Panc1 (cell line): ENCODE measurements at regions not wholly inside any gene's neighbourhood (a gene's known extent, or its start where the extent isn't known, plus 50 kb on each side); places are given as distances from the start of the nearest gene placed in this dataset.

Experiments used
- SIN3A ChIP-seq: IDR thresholded peaks from 2 replicates; pipeline ENCODE4 v1.6.1; 2012; ENCODE audit warnings: low read depth, mild to moderate bottlenecking, low read length, moderate library complexity, borderline replicate concordance; ENCODE audit not compliant: insufficient read depth
- TF ChIP-seq, protein P1 (sequence below): fragments of 450-650 bp; IDR thresholded peaks from 2 replicates; pipeline ENCODE4 v1.5.1; 2017; ENCODE audit warnings: mild to moderate bottlenecking
- TF ChIP-seq, protein P2 (sequence below), 2 experiments: IDR thresholded peaks; 2 replicates each; pipeline ENCODE4 v1.6.1; 2011 to 2012; ENCODE audit warnings: low read depth in 2 of 2, control low read depth in 1 of 2, low read length in 1 of 2, mild to moderate bottlenecking in 1 of 2, moderate library complexity in 1 of 2; ENCODE audit not compliant: insufficient read depth in 1 of 2

DNA sequence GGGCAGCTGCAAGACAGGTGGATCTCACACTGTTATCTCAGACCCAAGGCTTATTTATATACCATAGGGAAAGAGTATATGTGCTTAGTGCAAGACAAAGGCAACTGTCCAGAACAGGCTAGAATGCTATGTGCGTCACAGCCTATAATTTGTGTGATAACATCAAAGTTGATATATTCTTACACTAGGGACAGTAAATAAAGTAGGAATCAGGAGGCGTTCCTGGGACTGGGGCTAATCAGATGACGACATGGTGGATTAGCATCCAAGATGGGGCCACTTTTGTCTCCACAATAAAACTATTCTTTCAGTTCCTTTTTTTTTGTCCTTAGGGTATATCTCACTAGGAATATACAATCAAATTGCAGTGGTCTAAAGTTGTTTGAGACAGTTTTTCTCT, 54.9 kb upstream of the IER3 start:
- TF ChIP-seq, protein P1, sequence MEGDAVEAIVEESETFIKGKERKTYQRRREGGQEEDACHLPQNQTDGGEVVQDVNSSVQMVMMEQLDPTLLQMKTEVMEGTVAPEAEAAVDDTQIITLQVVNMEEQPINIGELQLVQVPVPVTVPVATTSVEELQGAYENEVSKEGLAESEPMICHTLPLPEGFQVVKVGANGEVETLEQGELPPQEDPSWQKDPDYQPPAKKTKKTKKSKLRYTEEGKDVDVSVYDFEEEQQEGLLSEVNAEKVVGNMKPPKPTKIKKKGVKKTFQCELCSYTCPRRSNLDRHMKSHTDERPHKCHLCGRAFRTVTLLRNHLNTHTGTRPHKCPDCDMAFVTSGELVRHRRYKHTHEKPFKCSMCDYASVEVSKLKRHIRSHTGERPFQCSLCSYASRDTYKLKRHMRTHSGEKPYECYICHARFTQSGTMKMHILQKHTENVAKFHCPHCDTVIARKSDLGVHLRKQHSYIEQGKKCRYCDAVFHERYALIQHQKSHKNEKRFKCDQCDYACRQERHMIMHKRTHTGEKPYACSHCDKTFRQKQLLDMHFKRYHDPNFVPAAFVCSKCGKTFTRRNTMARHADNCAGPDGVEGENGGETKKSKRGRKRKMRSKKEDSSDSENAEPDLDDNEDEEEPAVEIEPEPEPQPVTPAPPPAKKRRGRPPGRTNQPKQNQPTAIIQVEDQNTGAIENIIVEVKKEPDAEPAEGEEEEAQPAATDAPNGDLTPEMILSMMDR = no peak
- TF ChIP-seq SIN3A = no peak
- TF ChIP-seq, protein P2, sequence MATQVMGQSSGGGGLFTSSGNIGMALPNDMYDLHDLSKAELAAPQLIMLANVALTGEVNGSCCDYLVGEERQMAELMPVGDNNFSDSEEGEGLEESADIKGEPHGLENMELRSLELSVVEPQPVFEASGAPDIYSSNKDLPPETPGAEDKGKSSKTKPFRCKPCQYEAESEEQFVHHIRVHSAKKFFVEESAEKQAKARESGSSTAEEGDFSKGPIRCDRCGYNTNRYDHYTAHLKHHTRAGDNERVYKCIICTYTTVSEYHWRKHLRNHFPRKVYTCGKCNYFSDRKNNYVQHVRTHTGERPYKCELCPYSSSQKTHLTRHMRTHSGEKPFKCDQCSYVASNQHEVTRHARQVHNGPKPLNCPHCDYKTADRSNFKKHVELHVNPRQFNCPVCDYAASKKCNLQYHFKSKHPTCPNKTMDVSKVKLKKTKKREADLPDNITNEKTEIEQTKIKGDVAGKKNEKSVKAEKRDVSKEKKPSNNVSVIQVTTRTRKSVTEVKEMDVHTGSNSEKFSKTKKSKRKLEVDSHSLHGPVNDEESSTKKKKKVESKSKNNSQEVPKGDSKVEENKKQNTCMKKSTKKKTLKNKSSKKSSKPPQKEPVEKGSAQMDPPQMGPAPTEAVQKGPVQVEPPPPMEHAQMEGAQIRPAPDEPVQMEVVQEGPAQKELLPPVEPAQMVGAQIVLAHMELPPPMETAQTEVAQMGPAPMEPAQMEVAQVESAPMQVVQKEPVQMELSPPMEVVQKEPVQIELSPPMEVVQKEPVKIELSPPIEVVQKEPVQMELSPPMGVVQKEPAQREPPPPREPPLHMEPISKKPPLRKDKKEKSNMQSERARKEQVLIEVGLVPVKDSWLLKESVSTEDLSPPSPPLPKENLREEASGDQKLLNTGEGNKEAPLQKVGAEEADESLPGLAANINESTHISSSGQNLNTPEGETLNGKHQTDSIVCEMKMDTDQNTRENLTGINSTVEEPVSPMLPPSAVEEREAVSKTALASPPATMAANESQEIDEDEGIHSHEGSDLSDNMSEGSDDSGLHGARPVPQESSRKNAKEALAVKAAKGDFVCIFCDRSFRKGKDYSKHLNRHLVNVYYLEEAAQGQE (IDR thresholded peaks at IDR 0.05; ENCODE audit: insufficient read depth in 1 of 2, low read depth in 2 of 2, low read length in 1 of 2) = no peak
